CD4-positive, alpha-beta memory T cell (primary cell): ENCODE measurements at regions not wholly inside any gene's neighbourhood (a gene's known extent, or its start where the extent isn't known, plus 50 kb on each side); places are given as distances from the start of the nearest gene placed in this dataset.
"Not testable (repeated sequence)": the region's sequence is repeated elsewhere in the genome, so short reads cannot be mapped to it uniquely, and the experiment has no call there.

Experiments
- CTCF ChIA-PET: fragments of 350-600 bp; sonication (Branson Sonifier 250); formaldehyde crosslinking; loops from one replicate; lab custom pipeline; 2021; ENCODE audit warnings: inconsistent platforms; ENCODE audit not compliant: partially characterized antibody; lab: Charles Lee
- POLR2A ChIA-PET: fragments of 350-600 bp; sonication (Branson Sonifier 250); formaldehyde crosslinking; loops from one replicate; lab custom pipeline; 2021; ENCODE audit not compliant: partially characterized antibody; lab: Charles Lee
- DNase-seq, 5 donors: peaks; one replicate each; pipeline versions ENCODE4 v3.0.0 to v3.0.0-alpha.2; 2020 to 2022; ENCODE audit warnings: mixed read lengths in 1 of 5
- H3K27ac ChIP-seq: one replicate; pipeline ENCODE4 v1.7.0; 2013; ENCODE audit warnings: low read depth, low read length
- H3K27me3 ChIP-seq: 2 replicates; pipeline ENCODE4 v1.7.0; 2013; ENCODE audit warnings: mild to moderate bottlenecking, low read length, moderate library complexity; ENCODE audit not compliant: insufficient read depth
- H3K36me3 ChIP-seq: 2 replicates; pipeline ENCODE4 v1.7.0; 2013; ENCODE audit warnings: mild to moderate bottlenecking, low read length, moderate library complexity; ENCODE audit not compliant: insufficient read depth
- H3K4me1 ChIP-seq: 2 replicates; pipeline ENCODE4 v1.7.0; 2013; ENCODE audit warnings: mild to moderate bottlenecking, low read length, moderate library complexity; ENCODE audit not compliant: insufficient read depth
- H3K4me3 ChIP-seq, 2 donors: one replicate each; pipeline ENCODE4 v1.7.0; 2013; ENCODE audit warnings: low read length in 2 of 2, mild to moderate bottlenecking in 1 of 2
- H3K9me3 ChIP-seq, 2 donors: one replicate each; pipeline ENCODE4 v1.7.0; 2013; ENCODE audit warnings: low read length in 2 of 2, control low read depth in 1 of 2; ENCODE audit not compliant: control insufficient read depth in 1 of 2
- H3K27ac Mint-ChIP-seq, 7 donors: one replicate each; pipeline ENCODE4 v1.8.0; 2020 to 2021; ENCODE audit warnings: mixed read lengths in 7 of 7, mild to moderate bottlenecking in 6 of 7, inconsistent platforms in 3 of 7, moderate library complexity in 3 of 7
- H3K27me3 Mint-ChIP-seq, 2 donors: one replicate each; pipeline ENCODE4 v1.8.0; 2020 to 2021; ENCODE audit warnings: mixed read lengths in 2 of 2
- H3K36me3 Mint-ChIP-seq, 2 donors: one replicate each; pipeline ENCODE4 v1.8.0; 2020 to 2021; ENCODE audit warnings: mixed read lengths in 2 of 2, inconsistent platforms in 1 of 2, mild to moderate bottlenecking in 1 of 2
- H3K4me1 Mint-ChIP-seq, 4 donors: one replicate each; pipeline ENCODE4 v1.8.0; 2020 to 2021; ENCODE audit warnings: mixed read lengths in 4 of 4, mild to moderate bottlenecking in 1 of 4
- H3K4me3 Mint-ChIP-seq, 8 donors: one replicate each; pipeline ENCODE4 v1.8.0; 2020 to 2021; ENCODE audit warnings: mixed read lengths in 8 of 8, mild to moderate bottlenecking in 7 of 8, moderate library complexity in 6 of 8, inconsistent platforms in 3 of 8
- H3K9me3 Mint-ChIP-seq, 8 donors: one replicate each; pipeline ENCODE4 v1.8.0; 2020 to 2021; ENCODE audit warnings: mixed read lengths in 8 of 8, mild to moderate bottlenecking in 5 of 8, inconsistent platforms in 3 of 8, moderate library complexity in 1 of 8
- intact Hi-C: fragments of 100-400 bp; cut with micrococcal nuclease; formaldehyde crosslinking; loops from one replicate; pipeline ENCODE4 v1.15.1; 2023

- Histone ChIP-seq H3K4me3 (no peak overlapping the region), H3K36me3 (no peaks in the 10 kb centered on the region), H3K27ac (no peak overlapping the region), H3K9me3 (no peaks in the 10 kb centered on the region), H3K4me1 (no peaks in the 10 kb centered on the region), H3K27me3 (no peaks in the 10 kb centered on the region)
- intact Hi-C loops: no loop called here
- Mint-ChIP-seq H3K9me3 (peaks cover 5 to 38% (median 8%) of the 10 kb centered on the region in 8 donors), H3K4me3 (peak overlapping the region in 1 of 8 donors; percentile 64), H3K4me1 (no peaks in the 10 kb centered on the region), H3K27ac (no peak overlapping the region), H3K36me3 (no peaks in the 10 kb centered on the region), H3K27me3 (no peaks in the 10 kb centered on the region)
- no peak for DNase-seq
- CTCF ChIA-PET: no interaction called here
- POLR2A ChIA-PET: no interaction called here
Observed at GRCh38 chr9:24698881-24699518, 153.3 kb upstream of the IZUMO3 start.

- CTCF ChIA-PET: no interaction called here
- H3K27me3 Mint-ChIP-seq: no peaks in the 10 kb centered on the region
Observed at GRCh38 chr9:24672336-24672735, 126.6 kb upstream of the IZUMO3 start.

GRCh38 chr9:24657387-24657786 lies 111.7 kb upstream of the IZUMO3 start:
- POLR2A ChIA-PET: no interaction called here
- intact Hi-C loops: no loop called here

More at GRCh38 chr9:24672336-24672735, 126.6 kb upstream of the IZUMO3 start:
- Histone ChIP-seq H3K36me3 (no peaks in the 10 kb centered on the region), H3K9me3 (no peaks in the 10 kb centered on the region), H3K4me3 (no peak overlapping the region), H3K27me3 (no peaks in the 10 kb centered on the region), H3K27ac (no peak overlapping the region), H3K4me1 (no peaks in the 10 kb centered on the region)
- DNase-seq: no peak
- Mint-ChIP-seq H3K36me3 (no peaks in the 10 kb centered on the region), H3K4me1 (no peaks in the 10 kb centered on the region), H3K9me3 (peaks cover 2 to 28% (median 14%) of the 10 kb centered on the region in 8 donors), H3K4me3 (no peak overlapping the region), H3K27ac (no peak overlapping the region)
- POLR2A ChIA-PET: no interaction called here
- intact Hi-C loops: no loop called here

GRCh38 chr9:24652181-24652580 lies 106.5 kb upstream of the IZUMO3 start:
- no peaks in the 10 kb centered on the region for H3K4me1 Mint-ChIP-seq
- no peak overlapping the region for H3K4me3 Mint-ChIP-seq
- ChIA-PET CTCF (no interaction called here), POLR2A (no interaction called here)
- Histone ChIP-seq H3K27ac (no peak overlapping the region), H3K4me3 (no peak overlapping the region), H3K9me3 (peaks cover 0 to 5% of the 10 kb centered on the region in 2 donors), H3K4me1 (no peaks in the 10 kb centered on the region), H3K27me3 (no peaks in the 10 kb centered on the region), H3K36me3 (no peaks in the 10 kb centered on the region)
- no peaks in the 10 kb centered on the region for H3K27me3 Mint-ChIP-seq
- no peak for DNase-seq
- H3K27ac Mint-ChIP-seq: no peak overlapping the region
- H3K9me3 Mint-ChIP-seq: peaks cover 0 to 23% (median 12%) of the 10 kb centered on the region in 8 donors
- intact Hi-C loops: no loop called here
- no peaks in the 10 kb centered on the region for H3K36me3 Mint-ChIP-seq

More at GRCh38 chr9:24657387-24657786, 111.7 kb upstream of the IZUMO3 start:
- Mint-ChIP-seq H3K9me3 (peaks cover 0 to 24% (median 13%) of the 10 kb centered on the region in 8 donors), H3K36me3 (no peaks in the 10 kb centered on the region), H3K27ac (no peak overlapping the region), H3K27me3 (no peaks in the 10 kb centered on the region), H3K4me1 (no peaks in the 10 kb centered on the region), H3K4me3 (no peak overlapping the region)
- Histone ChIP-seq H3K36me3 (no peaks in the 10 kb centered on the region), H3K4me3 (no peak overlapping the region), H3K27ac (no peak overlapping the region), H3K4me1 (no peaks in the 10 kb centered on the region), H3K9me3 (peaks cover 0 to 8% of the 10 kb centered on the region in 2 donors), H3K27me3 (no peaks in the 10 kb centered on the region)
- no peak for DNase-seq
- CTCF ChIA-PET: no interaction called here

GRCh38 chr9:24628809-24629208 lies 83.1 kb upstream of the IZUMO3 start:
- H3K4me1 Mint-ChIP-seq, CTCF ChIA-PET, H3K4me3 Mint-ChIP-seq, H3K27ac ChIP-seq, H3K36me3 Mint-ChIP-seq, POLR2A ChIA-PET, H3K4me3 ChIP-seq, H3K36me3 ChIP-seq, H3K27me3 ChIP-seq, H3K27me3 Mint-ChIP-seq, DNase-seq, H3K27ac Mint-ChIP-seq, H3K4me1 ChIP-seq, H3K9me3 ChIP-seq, intact Hi-C loops: not testable (repeated sequence)
- H3K9me3 Mint-ChIP-seq: peaks cover 4 to 33% (median 16%) of the 10 kb centered on the region in 8 donors

- Mint-ChIP-seq H3K36me3 (no peaks in the 10 kb centered on the region), H3K4me1 (no peaks in the 10 kb centered on the region), H3K4me3 (no peak overlapping the region), H3K9me3 (peaks cover 8 to 22% (median 15%) of the 10 kb centered on the region in 8 donors), H3K27me3 (no peaks in the 10 kb centered on the region), H3K27ac (no peak overlapping the region)
- Histone ChIP-seq H3K4me3 (no peak overlapping the region), H3K27ac (no peak overlapping the region), H3K36me3 (no peaks in the 10 kb centered on the region), H3K4me1 (no peaks in the 10 kb centered on the region), H3K27me3 (no peaks in the 10 kb centered on the region), H3K9me3 (no peaks in the 10 kb centered on the region)
- POLR2A ChIA-PET: no interaction called here
- CTCF ChIA-PET: no interaction called here
- DNase-seq: no peak
- intact Hi-C loops: no loop called here
Observed at GRCh38 chr9:24625097-24625496, 79.4 kb upstream of the IZUMO3 start.

- no peaks in the 10 kb centered on the region for H3K36me3 Mint-ChIP-seq
- no peak overlapping the region for H3K4me3 Mint-ChIP-seq
- Histone ChIP-seq H3K9me3 (no peaks in the 10 kb centered on the region), H3K4me1 (no peaks in the 10 kb centered on the region), H3K27me3 (no peaks in the 10 kb centered on the region), H3K36me3 (no peaks in the 10 kb centered on the region), H3K4me3 (no peak overlapping the region), H3K27ac (no peak overlapping the region)
- H3K27ac Mint-ChIP-seq: no peak overlapping the region
- H3K27me3 Mint-ChIP-seq: no peaks in the 10 kb centered on the region
- ChIA-PET CTCF (no interaction called here), POLR2A (no interaction called here)
- intact Hi-C loops: no loop called here
- no peak for DNase-seq
- H3K9me3 Mint-ChIP-seq: peaks cover 8 to 26% (median 18%) of the 10 kb centered on the region in 8 donors
- H3K4me1 Mint-ChIP-seq: no peaks in the 10 kb centered on the region
Observed at GRCh38 chr9:24624481-24624880, 78.8 kb upstream of the IZUMO3 start.
